Erythroblast (primary cell): ENCODE measurements at regions not wholly inside any gene's neighbourhood (a gene's known extent, or its start where the extent isn't known, plus 50 kb on each side); places are given as distances from the start of the nearest gene placed in this dataset.

ENCODE experiments used
- GATA1 ChIP-seq: IDR thresholded peaks from 2 replicates; pipeline ENCODE4 v1.6.1; 2011; ENCODE audit warnings: low read depth, mild to moderate bottlenecking, control low read depth, low read length, moderate library complexity
- POLR2A ChIP-seq: IDR thresholded peaks from 2 replicates; pipeline ENCODE4 v1.6.1; 2011; ENCODE audit warnings: mild to moderate bottlenecking, low read length

DNA sequence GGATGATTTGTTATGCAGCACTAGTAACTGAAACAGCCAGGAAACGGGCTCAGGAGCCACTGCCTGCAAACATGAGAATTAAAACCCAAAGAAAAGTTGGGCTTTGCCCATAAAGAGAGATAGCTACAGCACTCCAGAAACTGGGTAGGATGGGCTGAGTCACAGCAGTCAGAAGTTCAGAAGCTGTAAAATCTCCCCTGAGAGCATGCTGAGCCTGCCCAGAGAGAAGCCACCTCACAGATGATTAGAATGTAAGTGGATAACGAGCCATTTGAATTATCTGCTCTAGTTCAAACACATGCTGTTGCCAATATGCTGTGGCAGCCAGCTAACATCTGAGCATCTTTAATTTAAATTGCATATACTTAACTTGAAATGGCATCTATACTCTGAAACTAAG, 388.1 kb upstream of the ACVR2A start:
- TF ChIP-seq POLR2A (no peak), GATA1 (no peak)
